ENCODE measurements at regions not wholly inside any gene's neighbourhood (a gene's known extent, or its start where the extent isn't known, plus 50 kb on each side); places are given as distances from the start of the nearest gene placed in this dataset.

GRCh38 chr13:74450964-74451363 is 316.8 kb upstream of the KLF12 start:
- DNase-seq: no peak

DNA sequence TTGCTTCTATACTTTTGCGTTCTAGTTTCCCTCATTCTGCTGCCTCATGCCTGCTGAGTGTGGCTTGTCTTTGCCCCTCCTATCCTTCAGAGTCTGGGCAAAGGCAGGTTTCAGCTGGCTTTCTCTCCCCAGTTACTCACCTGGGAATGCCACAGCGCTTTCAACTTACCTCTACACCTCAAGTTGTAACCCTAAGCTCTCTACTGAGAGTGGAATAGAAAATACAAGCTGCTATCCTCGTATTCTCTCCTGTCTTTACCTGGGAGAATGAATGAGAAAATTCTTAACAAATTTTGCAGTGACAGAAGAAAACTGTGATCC is 316.3 kb upstream of the KLF12 start:
- DNase-seq: no peak

- no peak for DNase-seq
Observed at GRCh38 chr13:74449811-74450524, 315.8 kb upstream of the KLF12 start.

DNA sequence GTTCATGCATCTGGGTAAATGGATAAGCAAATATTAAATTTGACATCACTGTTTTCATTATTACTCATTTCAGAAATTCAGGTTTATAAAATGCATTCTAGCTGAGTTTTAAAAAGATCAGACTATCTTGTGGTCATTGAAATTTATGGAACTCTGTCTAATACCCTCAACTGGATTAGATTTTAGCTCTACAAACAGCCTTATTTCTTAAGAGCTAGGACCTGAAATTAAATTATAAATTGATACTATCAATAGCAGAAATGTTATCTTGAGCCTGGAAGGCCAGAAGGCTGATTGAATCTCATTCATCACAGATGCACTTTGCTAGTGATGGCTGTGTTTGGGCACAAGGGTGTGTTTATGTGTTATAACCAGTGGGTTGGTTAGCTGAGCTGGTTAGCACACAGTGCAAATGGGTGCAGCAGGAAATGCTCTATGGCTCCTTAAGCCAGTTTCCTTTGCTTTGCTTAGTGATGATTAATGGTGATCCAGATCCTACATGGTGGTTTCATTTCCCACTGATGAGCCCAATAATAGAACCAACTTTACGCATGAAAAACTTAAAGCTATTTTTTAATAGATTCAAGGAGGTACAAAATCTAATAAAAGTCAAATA is 310.8 kb upstream of the KLF12 start:
- DNase-seq: no peak

DNA sequence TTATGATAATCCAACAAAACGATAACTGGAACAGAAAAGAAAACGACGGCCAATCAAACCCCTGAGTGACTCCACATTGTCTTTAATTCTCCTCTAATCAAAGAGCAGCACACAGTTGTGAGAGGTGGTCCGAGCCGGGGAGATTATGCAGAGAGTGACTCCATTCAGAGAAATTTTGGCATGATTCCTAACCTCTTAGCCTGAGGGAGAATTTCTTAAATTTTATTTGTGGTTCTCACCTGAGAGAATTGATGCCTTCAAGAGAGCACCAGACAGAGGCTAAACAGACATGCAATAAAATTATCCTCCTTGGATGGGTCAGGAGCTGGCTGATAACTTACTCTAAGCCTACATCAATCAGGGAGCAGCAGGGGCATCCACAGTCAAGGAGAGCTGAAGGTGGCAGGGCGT is 310.0 kb upstream of the KLF12 start:
- no peak for DNase-seq

DNA sequence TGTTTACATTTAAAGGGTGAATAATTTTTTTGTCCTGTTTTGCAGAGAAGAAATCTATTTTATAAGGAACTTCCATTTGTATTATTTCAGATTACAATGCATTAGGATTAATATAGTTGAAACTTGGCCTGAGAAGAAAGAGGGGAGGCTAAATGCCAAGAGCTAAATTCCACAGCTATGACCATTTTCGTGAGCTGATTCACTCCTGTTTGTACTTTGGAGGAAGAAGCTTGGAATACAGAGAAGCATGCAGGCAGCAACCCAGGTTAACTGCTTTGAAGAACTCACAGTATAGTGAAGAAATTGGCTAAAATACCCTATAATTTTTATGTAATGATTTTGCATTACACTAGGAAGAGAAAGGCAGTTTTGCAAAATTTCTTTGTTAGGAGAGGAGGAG is 309.4 kb upstream of the KLF12 start:
- no peak for DNase-seq

DNA sequence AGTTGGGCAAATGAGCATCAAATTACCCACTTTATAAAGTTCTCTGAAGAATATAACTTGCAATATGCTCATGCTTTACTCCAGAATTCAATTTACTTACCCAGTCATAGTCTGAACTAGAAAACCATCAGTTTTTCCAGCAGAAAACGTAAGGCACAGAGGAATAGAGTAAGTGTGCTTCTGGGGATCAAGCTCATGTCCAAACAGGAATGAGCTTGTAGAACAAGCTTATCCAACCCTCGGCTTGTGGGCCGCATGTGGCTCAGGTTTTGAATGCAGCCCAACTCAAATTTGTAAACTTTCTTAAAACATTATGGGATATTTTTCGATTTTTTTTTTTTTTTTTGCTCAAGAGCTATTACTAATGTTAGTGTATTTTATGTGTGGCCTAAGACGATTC is 308.5 kb upstream of the KLF12 start:
- DNase-seq: no peak

- DNase-seq: no peak
Observed at GRCh38 chr13:74438901-74439300, 304.7 kb upstream of the KLF12 start.

GRCh38 chr13:74434782-74435181 is 300.6 kb upstream of the KLF12 start:
- no peak for DNase-seq

DNA sequence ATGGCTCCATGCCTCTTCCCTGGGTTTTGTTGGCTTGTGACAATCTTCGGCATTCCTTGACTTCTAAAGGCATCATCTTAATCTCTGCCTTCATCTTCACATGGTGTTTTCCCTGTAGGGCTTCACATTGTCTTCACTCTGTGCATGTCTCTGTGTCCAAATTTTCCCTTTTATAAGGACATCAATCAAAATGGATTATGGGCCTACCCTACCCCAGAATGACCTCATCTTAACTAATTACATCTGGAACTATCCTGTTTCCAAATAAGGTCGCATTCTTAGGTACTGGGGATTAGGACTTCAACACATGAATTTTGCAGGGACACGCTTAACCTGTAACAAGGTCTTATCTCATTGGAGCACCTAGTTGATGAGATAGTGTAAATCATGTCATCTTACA is 290.3 kb upstream of the KLF12 start:
- DNase-seq: no peak

- no peak for DNase-seq
Observed at GRCh38 chr13:74423434-74423833, 289.2 kb upstream of the KLF12 start.

GRCh38 chr13:74414458-74414857 is 280.3 kb upstream of the KLF12 start:
- DNase-seq: no peak

- no peak for DNase-seq
Observed at GRCh38 chr13:74413482-74413881, 279.3 kb upstream of the KLF12 start.

- no peak for DNase-seq
Observed at GRCh38 chr13:74409551-74409950, 275.3 kb upstream of the KLF12 start.

GRCh38 chr13:74406420-74406819 is 272.2 kb upstream of the KLF12 start:
- DNase-seq: no peak

DNA sequence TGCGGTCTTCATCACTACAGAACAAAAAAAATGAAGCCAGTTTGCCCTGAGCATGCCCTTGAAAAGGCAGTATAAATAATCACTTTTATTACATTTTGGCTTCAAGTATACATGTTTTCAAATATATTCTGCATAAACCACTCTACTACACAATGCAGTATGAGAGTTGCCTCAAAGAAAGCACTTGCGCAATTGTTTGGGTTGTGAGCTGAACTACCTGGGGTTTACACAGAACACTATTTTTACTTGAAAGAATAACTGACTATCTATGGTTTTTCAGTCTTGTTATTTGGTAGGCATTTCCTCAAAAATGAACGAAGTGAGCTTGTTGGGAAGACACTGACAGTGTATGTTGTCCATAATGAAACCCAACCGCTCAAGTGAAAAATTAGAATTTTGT is 264.4 kb upstream of the KLF12 start:
- DNase-seq: no peak

DNA sequence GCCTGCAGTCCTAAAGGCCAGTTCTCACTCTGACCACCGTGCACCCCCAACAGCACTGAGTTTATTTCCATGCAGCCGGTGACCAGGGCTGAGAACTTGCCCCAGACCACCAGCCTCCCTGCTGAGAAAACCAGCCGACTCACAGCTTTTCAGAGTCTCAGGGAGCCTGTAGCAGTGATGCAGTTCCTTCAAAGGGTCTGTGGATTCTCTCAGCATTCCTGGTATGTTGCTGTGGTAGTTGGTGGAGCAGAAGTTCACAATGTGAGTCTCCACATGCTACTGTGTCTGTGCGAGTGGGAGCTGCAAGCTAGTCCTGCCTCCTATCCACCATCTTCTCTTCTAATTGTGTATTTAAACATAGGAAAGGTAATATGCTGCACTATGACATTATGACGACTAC is 254.9 kb upstream of the KLF12 start:
- no peak for DNase-seq

GRCh38 chr13:74388626-74389025 is 254.4 kb upstream of the KLF12 start:
- no peak for DNase-seq

GRCh38 chr13:74372511-74372910 is 238.3 kb upstream of the KLF12 start:
- DNase-seq: no peak

DNA sequence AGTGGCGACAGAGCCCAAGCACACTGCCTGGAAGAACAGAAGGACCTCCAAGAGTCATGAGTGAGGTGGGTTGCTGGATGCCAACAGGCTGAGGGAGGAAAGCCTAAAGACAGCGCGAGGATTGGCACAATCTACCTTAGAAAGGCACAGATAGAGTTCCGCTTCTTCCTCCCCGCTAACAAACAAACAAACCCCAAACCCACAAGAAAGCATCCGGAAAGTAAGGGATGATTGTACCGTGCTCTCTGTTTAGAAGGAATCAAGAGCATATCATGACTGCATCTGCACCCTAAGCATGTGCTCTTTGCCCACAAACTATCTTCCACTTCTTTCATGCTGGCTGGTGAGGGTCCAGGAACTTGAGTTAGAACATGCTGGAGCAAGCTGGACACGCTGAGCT is 233.0 kb upstream of the KLF12 start:
- DNase-seq: no peak

- no peak for DNase-seq
Observed at GRCh38 chr13:74361274-74361673, 227.1 kb upstream of the KLF12 start.

GRCh38 chr13:74346960-74347359 is 212.8 kb upstream of the KLF12 start:
- no peak for DNase-seq

DNA sequence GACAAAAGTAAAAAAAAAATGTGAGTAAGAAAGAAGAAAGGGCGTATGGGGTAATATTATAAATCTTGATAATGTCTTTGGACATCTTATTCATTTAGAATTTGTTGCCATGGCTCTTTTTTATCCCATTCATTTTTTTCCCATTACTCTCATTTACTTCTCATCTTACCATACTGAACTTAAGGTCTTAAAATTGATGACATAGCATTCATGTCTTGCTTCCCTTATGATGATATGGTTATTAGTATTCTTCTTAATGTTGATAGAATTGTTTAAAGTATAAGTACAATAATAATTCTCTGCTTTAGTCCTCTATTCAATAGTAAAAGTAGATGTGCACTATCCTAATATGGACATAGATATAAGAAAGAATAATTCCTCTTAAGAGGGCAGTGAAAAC is 204.1 kb upstream of the KLF12 start:
- DNase-seq: no peak

GRCh38 chr13:74336546-74336945 is 202.3 kb upstream of the KLF12 start:
- no peak for DNase-seq

DNA sequence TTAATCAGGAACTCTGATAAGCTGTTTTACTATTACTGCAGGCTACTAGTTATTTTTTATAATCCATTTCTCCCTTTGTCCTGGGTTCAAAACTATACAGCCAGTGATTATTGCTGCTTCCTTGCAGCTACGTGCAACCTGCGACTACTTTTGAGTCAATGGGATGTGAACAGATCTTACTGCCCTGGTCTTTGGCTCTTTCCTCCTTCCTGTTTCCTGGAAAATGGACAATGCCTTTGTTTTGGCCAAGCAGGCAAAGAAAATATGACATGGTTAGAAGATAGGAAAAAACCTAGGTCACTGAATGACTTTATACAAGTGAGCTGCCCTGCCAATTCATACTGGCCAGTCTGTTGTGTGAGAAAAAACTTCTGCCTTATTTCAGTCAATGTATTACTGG is 201.2 kb upstream of the KLF12 start:
- DNase-seq: no peak

Data from CD4-positive, alpha-beta T cell treated with Interleukin-6 for 4 hours (primary cell).